ENCODE measurements at regions not wholly inside any gene's neighbourhood (a gene's known extent, or its start where the extent isn't known, plus 50 kb on each side); places are given as distances from the start of the nearest gene placed in this dataset.

- Histone ChIP-seq H3K27ac (no peak overlapping the region), H3K4me1 (no peaks in the 10 kb centered on the region), H3K36me3 (no peaks in the 10 kb centered on the region), H3K9me3 (no peaks in the 10 kb centered on the region), H3K4me3 (no peak overlapping the region), H3K27me3 (no peaks in the 10 kb centered on the region)
- DNase-seq = no peak
- TF ChIP-seq CTCF (IDR thresholded peaks at IDR 0.05) (no peak), POLR2A (IDR thresholded peaks at IDR 0.05) (no peak)
Observed at GRCh38 chr3:107100137-107100536, 277.1 kb upstream of the CCDC54 start.

- no peaks in the 10 kb centered on the region for H3K27me3 ChIP-seq
- no peak for TF ChIP-seq CTCF (IDR thresholded peaks at IDR 0.05)
- no peak for TF ChIP-seq POLR2A (IDR thresholded peaks at IDR 0.05)
Observed at GRCh38 chr3:107100573-107100972, 276.7 kb upstream of the CCDC54 start.

GRCh38 chr3:107103786-107104185 is 273.5 kb upstream of the CCDC54 start:
- Histone ChIP-seq H3K9me3 (no peaks in the 10 kb centered on the region), H3K36me3 (no peaks in the 10 kb centered on the region), H3K27ac (no peak overlapping the region), H3K27me3 (no peaks in the 10 kb centered on the region), H3K4me1 (no peaks in the 10 kb centered on the region), H3K4me3 (no peak overlapping the region)
- no peak for TF ChIP-seq CTCF (IDR thresholded peaks at IDR 0.05)
- no peak for TF ChIP-seq POLR2A (IDR thresholded peaks at IDR 0.05)
- DNase-seq = no peak

More at GRCh38 chr3:107100573-107100972, 276.7 kb upstream of the CCDC54 start:
- Histone ChIP-seq H3K4me3 (no peak overlapping the region), H3K4me1 (no peaks in the 10 kb centered on the region), H3K27ac (no peak overlapping the region), H3K9me3 (no peaks in the 10 kb centered on the region), H3K36me3 (no peaks in the 10 kb centered on the region)
- DNase-seq = no peak

- Histone ChIP-seq H3K27ac (no peak overlapping the region), H3K27me3 (no peaks in the 10 kb centered on the region), H3K4me3 (no peak overlapping the region), H3K36me3 (no peaks in the 10 kb centered on the region), H3K9me3 (no peaks in the 10 kb centered on the region), H3K4me1 (no peaks in the 10 kb centered on the region)
- no peak for DNase-seq
- no peak for TF ChIP-seq POLR2A (IDR thresholded peaks at IDR 0.05)
- TF ChIP-seq CTCF (IDR thresholded peaks at IDR 0.05) = no peak
Observed at GRCh38 chr3:107106316-107106715, 270.9 kb upstream of the CCDC54 start.

- no peak for TF ChIP-seq POLR2A (IDR thresholded peaks at IDR 0.05)
- TF ChIP-seq CTCF (IDR thresholded peaks at IDR 0.05) = no peak
- no peak for DNase-seq
- no peaks in the 10 kb centered on the region for H3K9me3 ChIP-seq
Observed at GRCh38 chr3:107106907-107107306, 270.3 kb upstream of the CCDC54 start.

More at GRCh38 chr3:107106907-107107306, 270.3 kb upstream of the CCDC54 start:
- H3K27ac ChIP-seq = no peak overlapping the region
- H3K4me1 ChIP-seq = no peaks in the 10 kb centered on the region
- no peaks in the 10 kb centered on the region for H3K27me3 ChIP-seq
- H3K36me3 ChIP-seq = no peaks in the 10 kb centered on the region
- no peak overlapping the region for H3K4me3 ChIP-seq

Measured in Peyer's patch (tissue), 4 donors.